Neural progenitor cell (in vitro differentiated cells): ENCODE measurements at regions not wholly inside any gene's neighbourhood (a gene's known extent, or its start where the extent isn't known, plus 50 kb on each side); places are given as distances from the start of the nearest gene placed in this dataset.

ENCODE experiments used
- CTCF ChIP-seq: fragments of 200-600 bp; sonication (generic); IDR thresholded peaks from 2 replicates; pipeline ENCODE4 v1.5.1; 2017; ENCODE audit warnings: antibody characterized with exemption, mild to moderate bottlenecking
- EZH2 ChIP-seq: fragments of 200-600 bp; sonication (generic); IDR thresholded peaks from 2 replicates; pipeline ENCODE4 v1.6.1; 2017; ENCODE audit warnings: antibody characterized with exemption, mild to moderate bottlenecking, moderate library complexity
- EZH2phosphoT487 ChIP-seq: fragments of 200-600 bp; sonication (generic); IDR thresholded peaks from 2 replicates; pipeline ENCODE4 v1.6.1; 2017; ENCODE audit warnings: antibody characterized with exemption

- TF ChIP-seq CTCF (no peak), EZH2phosphoT487 (no peak), EZH2 (no peak)
Measured at GRCh38 chr10:20963056-20963455, 65.9 kb upstream of the NEBL start.
